C4-2B (cell line): ENCODE measurements at regions not wholly inside any gene's neighbourhood (a gene's known extent, or its start where the extent isn't known, plus 50 kb on each side); places are given as distances from the start of the nearest gene placed in this dataset.

Experiments
- CTCF ChIP-seq: fragments of 450-650 bp; conservative IDR thresholded peaks from 2 replicates; pipeline ENCODE4 v1.5.1; 2017; ENCODE audit warnings: mild to moderate bottlenecking
- ZFX ChIP-seq: fragments of 450-650 bp; IDR thresholded peaks from 2 replicates; pipeline ENCODE4 v1.6.1; 2017

- TF ChIP-seq CTCF: no peak
- TF ChIP-seq ZFX: no peak
These were observed 688.2 kb upstream of the CDH6 start for GRCh38 chr5:30505014-30505886.
